ENCODE measurements at regions not wholly inside any gene's neighbourhood (a gene's known extent, or its start where the extent isn't known, plus 50 kb on each side); places are given as distances from the start of the nearest gene placed in this dataset.
A peak's percentile ranks its signal among the peaks of the same experiment; 100 is the strongest.
"Not testable (repeated sequence)": the region's sequence is repeated elsewhere in the genome, so short reads cannot be mapped to it uniquely, and the experiment has no call there.

DNA sequence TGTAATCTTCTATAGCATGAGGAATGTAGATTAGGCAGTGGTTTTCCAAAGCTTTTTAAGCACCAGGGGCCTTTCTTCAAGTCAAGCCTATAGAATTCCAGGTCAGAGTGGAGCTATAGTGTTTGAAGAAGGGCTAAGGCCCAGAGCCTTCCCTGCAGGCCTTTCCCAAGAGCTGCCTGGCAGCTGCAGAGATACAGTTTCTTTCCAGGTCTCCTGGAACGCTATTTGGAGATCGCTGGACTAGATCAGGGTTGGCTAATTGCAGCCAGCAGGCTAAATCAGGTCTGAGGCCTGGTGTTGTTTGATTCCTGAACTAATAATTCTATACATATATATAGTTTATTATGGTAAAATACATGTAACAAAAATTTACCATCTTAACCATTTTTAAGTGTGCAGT is 319.0 kb upstream of the SPRED2 start:
- Histone ChIP-seq H3K9ac (ENCODE audit: low read length in 2 of 2) (no peak overlapping the region), H3K4me1 (ENCODE audit: control insufficient read depth, insufficient read depth, low read length) (no peaks in the 10 kb centered on the region), H3K9me3 (ENCODE audit: control insufficient read depth in 2 of 2, low read length in 2 of 2) (peaks cover 3 to 7% of the 10 kb centered on the region in 2 donors), H3K27me3 (ENCODE audit: control insufficient read depth in 1 of 2, insufficient read depth in 2 of 2, low read length in 2 of 2) (no peaks in the 10 kb centered on the region), H3K36me3 (ENCODE audit: control insufficient read depth in 2 of 2, insufficient read depth in 2 of 2, low read length in 2 of 2) (no peaks in the 10 kb centered on the region), H3K27ac (ENCODE audit: low read length) (no peak overlapping the region), H3K4me3 (ENCODE audit: low read length in 2 of 2) (no peak overlapping the region)

- H3K27ac ChIP-seq (ENCODE audit: low read length), result no peak overlapping the region
- H3K4me3 ChIP-seq (ENCODE audit: low read length in 2 of 2), result no peak overlapping the region
- H3K9me3 ChIP-seq (ENCODE audit: control insufficient read depth in 2 of 2, low read length in 2 of 2), result peaks cover 3 to 7% of the 10 kb centered on the region in 2 donors
- no peak overlapping the region for H3K9ac ChIP-seq (ENCODE audit: low read length in 2 of 2)
- H3K36me3 ChIP-seq (ENCODE audit: control insufficient read depth in 2 of 2, insufficient read depth in 2 of 2, low read length in 2 of 2), result no peaks in the 10 kb centered on the region
- no peaks in the 10 kb centered on the region for H3K27me3 ChIP-seq (ENCODE audit: control insufficient read depth in 1 of 2, insufficient read depth in 2 of 2, low read length in 2 of 2)
- H3K4me1 ChIP-seq (ENCODE audit: control insufficient read depth, insufficient read depth, low read length), result no peaks in the 10 kb centered on the region
Observed at GRCh38 chr2:65749545-65749944, 317.1 kb upstream of the SPRED2 start.

DNA sequence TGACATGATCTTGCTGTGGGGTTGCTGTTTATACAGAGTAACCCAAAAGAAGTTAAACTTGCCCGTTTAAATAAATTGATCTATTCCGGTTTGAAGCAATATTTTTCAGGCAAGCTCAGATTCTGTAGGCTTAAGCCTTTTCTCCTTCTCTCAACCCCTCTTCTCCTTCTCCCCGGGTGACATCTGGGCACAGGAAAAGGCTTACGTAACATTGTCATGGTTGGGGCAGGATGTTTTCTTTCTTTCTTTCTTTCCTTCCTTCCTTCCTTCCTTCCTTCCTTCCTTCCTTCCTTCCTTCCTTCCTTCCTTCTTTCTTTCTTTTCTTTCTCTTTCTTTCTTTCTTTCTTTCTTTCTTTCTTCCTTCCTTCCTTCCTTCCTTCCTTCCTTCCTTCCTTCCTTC is 315.5 kb upstream of the SPRED2 start:
- H3K36me3 ChIP-seq (ENCODE audit: control insufficient read depth in 2 of 2, insufficient read depth in 2 of 2, low read length in 2 of 2); H3K27me3 ChIP-seq (ENCODE audit: control insufficient read depth in 1 of 2, insufficient read depth in 2 of 2, low read length in 2 of 2); H3K9ac ChIP-seq (ENCODE audit: low read length in 2 of 2); H3K4me3 ChIP-seq (ENCODE audit: low read length in 2 of 2); H3K4me1 ChIP-seq (ENCODE audit: control insufficient read depth, insufficient read depth, low read length); H3K9me3 ChIP-seq (ENCODE audit: control insufficient read depth in 2 of 2, low read length in 2 of 2); H3K27ac ChIP-seq (ENCODE audit: low read length): not testable (repeated sequence)

DNA sequence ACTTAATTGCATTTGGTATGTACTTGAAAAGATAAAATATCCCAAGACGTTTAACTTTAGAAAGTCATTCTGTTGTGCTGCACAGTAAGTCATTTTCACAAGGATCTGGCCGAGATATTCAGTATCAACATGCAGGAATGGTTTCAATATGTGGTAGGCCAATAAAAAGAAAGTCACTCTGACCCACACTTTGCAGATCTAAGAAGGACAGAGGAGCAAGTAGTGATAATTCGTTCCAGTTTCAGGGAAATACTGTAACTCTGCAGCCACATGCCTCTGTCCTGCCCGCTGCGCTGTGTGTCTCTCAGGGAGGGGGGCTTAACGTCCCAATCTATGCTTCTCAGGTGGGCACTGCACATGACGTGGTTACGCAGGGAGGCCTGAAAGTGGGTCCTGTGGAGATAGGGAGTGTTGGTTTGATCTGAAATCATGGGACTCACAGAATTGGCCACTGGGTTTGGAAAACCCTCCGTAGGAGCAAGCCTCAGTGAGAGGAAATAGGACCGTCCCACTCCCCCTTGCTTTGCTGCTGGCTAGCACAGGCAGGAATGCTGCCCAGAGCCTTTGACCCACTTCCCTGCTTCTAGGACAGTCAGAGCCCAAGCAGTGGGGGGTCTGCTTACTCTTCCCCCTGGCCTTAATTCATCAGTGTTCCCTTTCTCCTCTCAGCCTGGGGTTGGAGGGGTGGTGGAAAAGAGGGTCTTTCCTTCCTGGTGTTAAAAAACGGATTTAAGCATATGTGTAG is 314.7 kb upstream of the SPRED2 start:
- peak overlapping the region in 1 of 2 donors; percentile 22 for H3K4me3 ChIP-seq (ENCODE audit: low read length in 2 of 2)
- H3K27ac ChIP-seq (ENCODE audit: low read length), result no peak overlapping the region
- no peak overlapping the region for H3K9ac ChIP-seq (ENCODE audit: low read length in 2 of 2)

GRCh38 chr2:65744477-65745200 is 312.2 kb upstream of the SPRED2 start:
- Histone ChIP-seq H3K9me3 (ENCODE audit: control insufficient read depth in 2 of 2, low read length in 2 of 2) (no peaks in the 10 kb centered on the region), H3K4me1 (ENCODE audit: control insufficient read depth, insufficient read depth, low read length) (no peaks in the 10 kb centered on the region), H3K9ac (ENCODE audit: low read length in 2 of 2) (no peak overlapping the region), H3K36me3 (ENCODE audit: control insufficient read depth in 2 of 2, insufficient read depth in 2 of 2, low read length in 2 of 2) (no peaks in the 10 kb centered on the region), H3K4me3 (ENCODE audit: low read length in 2 of 2) (no peak overlapping the region), H3K27ac (ENCODE audit: low read length) (no peak overlapping the region), H3K27me3 (ENCODE audit: control insufficient read depth in 1 of 2, insufficient read depth in 2 of 2, low read length in 2 of 2) (no peaks in the 10 kb centered on the region)

More for the DNA sequence above, 314.7 kb upstream of the SPRED2 start:
- Histone ChIP-seq H3K27me3 (ENCODE audit: control insufficient read depth in 1 of 2, insufficient read depth in 2 of 2, low read length in 2 of 2) (no peaks in the 10 kb centered on the region), H3K9me3 (ENCODE audit: control insufficient read depth in 2 of 2, low read length in 2 of 2) (peaks cover 3 to 7% of the 10 kb centered on the region in 2 donors), H3K36me3 (ENCODE audit: control insufficient read depth in 2 of 2, insufficient read depth in 2 of 2, low read length in 2 of 2) (no peaks in the 10 kb centered on the region), H3K4me1 (ENCODE audit: control insufficient read depth, insufficient read depth, low read length) (no peaks in the 10 kb centered on the region)

DNA sequence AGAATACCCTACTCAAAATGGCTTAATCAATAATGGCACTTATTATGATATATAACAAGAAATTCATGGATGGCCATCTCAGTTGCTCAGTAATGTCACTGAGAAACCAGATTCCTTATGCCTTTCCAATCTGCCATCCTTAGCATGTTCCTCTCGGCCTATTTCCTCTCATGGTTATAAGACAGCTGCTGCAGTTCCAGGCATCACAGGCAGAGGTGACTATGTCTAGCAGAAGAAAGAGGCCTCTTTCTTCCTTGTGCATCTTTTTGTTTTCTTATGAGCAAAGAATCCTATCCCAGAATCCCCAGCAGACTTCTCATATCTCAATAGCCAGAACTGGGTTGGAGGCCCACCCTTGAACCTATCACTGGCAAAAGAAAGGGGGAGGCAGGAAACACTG is 310.6 kb upstream of the SPRED2 start:
- Histone ChIP-seq H3K27me3 (ENCODE audit: control insufficient read depth in 1 of 2, insufficient read depth in 2 of 2, low read length in 2 of 2) (no peaks in the 10 kb centered on the region), H3K36me3 (ENCODE audit: control insufficient read depth in 2 of 2, insufficient read depth in 2 of 2, low read length in 2 of 2) (no peaks in the 10 kb centered on the region), H3K9ac (ENCODE audit: low read length in 2 of 2) (no peak overlapping the region), H3K4me3 (ENCODE audit: low read length in 2 of 2) (no peak overlapping the region), H3K4me1 (ENCODE audit: control insufficient read depth, insufficient read depth, low read length) (no peaks in the 10 kb centered on the region), H3K9me3 (ENCODE audit: control insufficient read depth in 2 of 2, low read length in 2 of 2) (no peaks in the 10 kb centered on the region), H3K27ac (ENCODE audit: low read length) (no peak overlapping the region)

DNA sequence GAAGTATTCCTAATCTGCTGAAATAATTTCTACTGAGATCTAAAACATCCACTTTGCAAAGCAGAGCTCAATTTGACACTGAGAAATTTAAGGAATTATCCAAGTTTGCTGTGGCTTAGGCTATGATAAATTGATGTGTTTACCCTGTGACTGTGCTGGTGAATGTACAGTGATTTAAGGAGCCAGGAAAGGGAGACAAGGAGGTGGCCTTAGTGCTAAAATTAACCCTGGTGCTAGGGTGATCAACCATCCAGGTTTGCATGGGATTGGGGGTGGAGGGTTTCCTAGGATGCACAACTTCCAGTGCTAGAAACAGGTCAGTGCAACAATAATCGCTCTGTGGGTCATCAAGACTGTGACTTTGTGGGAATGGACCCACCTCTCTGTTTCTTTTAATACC is 307.5 kb upstream of the SPRED2 start:
- H3K4me3 ChIP-seq (ENCODE audit: low read length in 2 of 2), result no peak overlapping the region
- H3K9me3 ChIP-seq (ENCODE audit: control insufficient read depth in 2 of 2, low read length in 2 of 2), result no peaks in the 10 kb centered on the region
- H3K27ac ChIP-seq (ENCODE audit: low read length), result no peak overlapping the region
- no peaks in the 10 kb centered on the region for H3K36me3 ChIP-seq (ENCODE audit: control insufficient read depth in 2 of 2, insufficient read depth in 2 of 2, low read length in 2 of 2)
- no peak overlapping the region for H3K9ac ChIP-seq (ENCODE audit: low read length in 2 of 2)
- no peaks in the 10 kb centered on the region for H3K4me1 ChIP-seq (ENCODE audit: control insufficient read depth, insufficient read depth, low read length)
- no peaks in the 10 kb centered on the region for H3K27me3 ChIP-seq (ENCODE audit: control insufficient read depth in 1 of 2, insufficient read depth in 2 of 2, low read length in 2 of 2)

DNA sequence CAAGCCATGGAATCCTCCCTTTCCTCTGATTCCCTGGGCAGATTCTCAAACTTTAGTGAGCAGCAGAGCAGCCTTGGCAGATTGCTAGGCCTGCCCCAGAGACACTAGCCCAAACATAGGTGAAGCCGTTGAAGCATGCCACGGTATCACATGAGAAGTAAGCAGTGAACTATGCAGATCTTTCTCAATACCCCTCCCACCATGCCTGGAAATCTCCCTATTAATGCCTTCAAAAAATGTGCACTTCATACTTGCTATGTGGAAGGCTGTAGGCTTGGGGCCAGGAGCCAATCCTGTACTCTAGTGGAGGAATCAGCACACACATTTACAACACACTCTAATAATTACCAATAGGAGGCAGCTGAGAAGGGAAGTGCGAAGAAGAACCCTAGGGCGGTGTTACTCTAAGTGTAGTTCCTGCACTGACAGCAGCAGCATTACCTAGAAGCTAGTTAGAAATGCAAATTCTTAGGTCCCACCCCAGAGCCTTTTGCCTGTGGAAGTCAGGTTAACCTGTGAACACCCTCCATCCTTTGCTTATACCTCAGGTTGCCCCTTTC is 305.1 kb upstream of the SPRED2 start:
- H3K4me3 ChIP-seq (ENCODE audit: low read length in 2 of 2), result no peak overlapping the region
- no peak overlapping the region for H3K9ac ChIP-seq (ENCODE audit: low read length in 2 of 2)
- no peaks in the 10 kb centered on the region for H3K9me3 ChIP-seq (ENCODE audit: control insufficient read depth in 2 of 2, low read length in 2 of 2)
- H3K4me1 ChIP-seq (ENCODE audit: control insufficient read depth, insufficient read depth, low read length), result no peaks in the 10 kb centered on the region
- H3K27ac ChIP-seq (ENCODE audit: low read length), result no peak overlapping the region
- no peaks in the 10 kb centered on the region for H3K36me3 ChIP-seq (ENCODE audit: control insufficient read depth in 2 of 2, insufficient read depth in 2 of 2, low read length in 2 of 2)
- no peaks in the 10 kb centered on the region for H3K27me3 ChIP-seq (ENCODE audit: control insufficient read depth in 1 of 2, insufficient read depth in 2 of 2, low read length in 2 of 2)

DNA sequence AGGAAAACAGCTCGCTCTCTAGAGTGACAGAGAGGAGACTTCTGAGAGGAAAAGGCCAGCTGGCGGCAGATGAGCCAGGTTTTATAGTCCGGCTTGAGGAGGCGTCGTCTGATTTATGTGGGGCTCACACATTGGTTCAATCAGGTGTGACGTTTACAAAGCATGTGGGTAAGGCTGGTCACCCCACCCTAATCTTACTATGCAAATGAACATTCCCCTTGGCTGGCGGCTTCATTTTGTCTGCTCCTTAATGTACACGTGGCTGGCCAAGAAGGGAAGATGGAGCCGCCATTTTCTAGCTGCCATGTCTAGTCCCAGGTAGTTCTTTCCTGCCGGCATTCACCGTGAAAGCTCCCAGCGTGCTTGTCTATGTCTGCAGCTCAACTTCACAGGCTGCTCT is 299.1 kb upstream of the SPRED2 start:
- Histone ChIP-seq H3K36me3 (ENCODE audit: control insufficient read depth in 2 of 2, insufficient read depth in 2 of 2, low read length in 2 of 2) (no peaks in the 10 kb centered on the region), H3K4me3 (ENCODE audit: low read length in 2 of 2) (no peak overlapping the region)

DNA sequence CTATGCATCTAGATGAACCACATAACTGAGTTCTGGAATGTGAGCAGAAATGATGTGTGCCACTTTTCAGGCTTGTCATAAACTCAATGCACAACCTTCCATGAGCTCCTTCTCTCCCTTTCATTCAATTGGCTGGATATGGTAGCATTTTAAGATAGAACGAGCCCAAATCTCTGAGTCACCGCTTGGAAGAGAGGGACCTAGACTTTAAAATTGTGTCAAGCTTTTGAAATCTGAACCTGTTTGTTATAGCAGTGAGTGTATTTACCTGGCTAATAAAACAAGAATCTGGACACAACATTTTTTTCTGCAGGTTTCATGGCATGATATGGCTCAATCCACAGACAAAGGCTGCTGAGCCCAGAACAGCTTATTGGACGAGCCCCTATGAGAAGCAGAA is 297.8 kb upstream of the SPRED2 start:
- no peaks in the 10 kb centered on the region for H3K9me3 ChIP-seq (ENCODE audit: control insufficient read depth in 2 of 2, low read length in 2 of 2)
- H3K27me3 ChIP-seq (ENCODE audit: control insufficient read depth in 1 of 2, insufficient read depth in 2 of 2, low read length in 2 of 2), result no peaks in the 10 kb centered on the region
- no peaks in the 10 kb centered on the region for H3K36me3 ChIP-seq (ENCODE audit: control insufficient read depth in 2 of 2, insufficient read depth in 2 of 2, low read length in 2 of 2)
- no peak overlapping the region for H3K4me3 ChIP-seq (ENCODE audit: low read length in 2 of 2)
- peaks cover 2% of the 10 kb centered on the region for H3K4me1 ChIP-seq (ENCODE audit: control insufficient read depth, insufficient read depth, low read length)
- no peak overlapping the region for H3K27ac ChIP-seq (ENCODE audit: low read length)
- H3K9ac ChIP-seq (ENCODE audit: low read length in 2 of 2), result no peak overlapping the region

More for the DNA sequence above, 299.1 kb upstream of the SPRED2 start:
- H3K4me1 ChIP-seq (ENCODE audit: control insufficient read depth, insufficient read depth, low read length), result peaks cover 2% of the 10 kb centered on the region
- no peak overlapping the region for H3K9ac ChIP-seq (ENCODE audit: low read length in 2 of 2)
- H3K27ac ChIP-seq (ENCODE audit: low read length), result no peak overlapping the region
- H3K9me3 ChIP-seq (ENCODE audit: control insufficient read depth in 2 of 2, low read length in 2 of 2), result no peaks in the 10 kb centered on the region
- no peaks in the 10 kb centered on the region for H3K27me3 ChIP-seq (ENCODE audit: control insufficient read depth in 1 of 2, insufficient read depth in 2 of 2, low read length in 2 of 2)

DNA sequence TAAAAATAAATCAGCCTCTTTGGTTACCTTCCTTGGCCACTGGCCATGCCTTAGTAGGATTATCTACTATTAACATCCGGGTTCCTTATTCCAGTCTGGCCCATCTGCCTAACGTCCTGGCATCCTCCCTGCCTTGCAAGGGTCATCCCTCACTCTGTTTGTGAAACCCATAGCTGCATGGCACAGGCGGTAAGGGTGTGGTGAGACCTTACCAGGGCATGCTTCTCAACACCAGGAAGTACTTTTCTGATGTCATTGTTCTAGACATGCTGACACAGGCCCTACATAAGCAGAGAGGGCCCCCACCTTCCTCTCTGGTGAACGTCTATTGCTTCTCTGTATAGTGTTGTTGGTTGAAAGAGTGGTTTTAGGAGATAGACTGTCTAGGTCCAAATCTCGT is 296.8 kb upstream of the SPRED2 start:
- Histone ChIP-seq H3K4me3 (ENCODE audit: low read length in 2 of 2) (no peak overlapping the region), H3K4me1 (ENCODE audit: control insufficient read depth, insufficient read depth, low read length) (peaks cover 2% of the 10 kb centered on the region), H3K27me3 (ENCODE audit: control insufficient read depth in 1 of 2, insufficient read depth in 2 of 2, low read length in 2 of 2) (no peaks in the 10 kb centered on the region), H3K27ac (ENCODE audit: low read length) (no peak overlapping the region), H3K9ac (ENCODE audit: low read length in 2 of 2) (no peak overlapping the region), H3K36me3 (ENCODE audit: control insufficient read depth in 2 of 2, insufficient read depth in 2 of 2, low read length in 2 of 2) (no peaks in the 10 kb centered on the region), H3K9me3 (ENCODE audit: control insufficient read depth in 2 of 2, low read length in 2 of 2) (no peaks in the 10 kb centered on the region)
